HCT116 (cell line): ENCODE measurements at regions not wholly inside any gene's neighbourhood (a gene's known extent, or its start where the extent isn't known, plus 50 kb on each side); places are given as distances from the start of the nearest gene placed in this dataset.
"Not testable (repeated sequence)": the region's sequence is repeated elsewhere in the genome, so short reads cannot be mapped to it uniquely, and the experiment has no call there.

Source experiments
- ATAC-seq: fragments of 200-7000 bp; cut with Tn5 transposase; 2 replicates; pipeline ENCODE4 v1.9.1; 2020; ENCODE audit warnings: mild to moderate bottlenecking, moderate library complexity
- BruUV-seq: library from RNA; stranded (reverse); fragments of 400-500 nt; replicated peaks from 2 replicates; lab custom pipeline; 2021; lab: Mats Ljungman, UMichigan
- CTCF ChIA-PET: fragments of 300-600 bp; sonication (Branson Sonifier 250); formaldehyde crosslinking; loops from one replicate; lab custom pipeline; 2021; ENCODE audit warnings: antibody characterized with exemption; lab: Charles Lee
- POLR2A ChIA-PET: fragments of 300-600, 350-600 bp; sonication (Branson Sonifier 250); formaldehyde crosslinking; loops from one replicate; lab custom pipeline; 2021; ENCODE audit warnings: antibody characterized with exemption; lab: Charles Lee
- RAD21 ChIA-PET, 2 experiments: fragments of 300-600 bp; sonication (Branson Sonifier 250); formaldehyde crosslinking; loops; one replicate each; lab custom pipeline; 2023; ENCODE audit warnings: low total read pairs in 2 of 2; ENCODE audit not compliant: uncharacterized antibody in 2 of 2, unreplicated experiment in 2 of 2, low non-redundant PET in 1 of 2; lab: Charles Lee
- DNase-seq: peaks from one replicate; pipeline ENCODE4 v3.0.0-alpha.2; 2010; ENCODE audit warnings: low read depth, low spot score
- H2AFZ ChIP-seq: fragments of 200-600 bp; shearing (Covaris generic), sonication (generic); 2 replicates; pipeline ENCODE4 v1.6.1; 2017; ENCODE audit warnings: low read depth, mixed run types, mixed read lengths, antibody characterized with exemption, low read length; ENCODE audit not compliant: poor library complexity, severe bottlenecking
- H3K27ac ChIP-seq: 2 replicates; pipeline ENCODE4 v1.5.1; 2012; ENCODE audit warnings: low read depth, low read length
- H3K27me3 ChIP-seq: fragments of 200-600 bp; sonication (generic); 2 replicates; pipeline ENCODE4 v1.6.1; 2016; ENCODE audit warnings: mixed run types, low read length, mixed read lengths; ENCODE audit not compliant: insufficient read depth
- H3K36me3 ChIP-seq, 2 experiments: fragments of 200-500 bp in 1 of 2; fragments of 200-600 bp in 1 of 2; sonication (Bioruptor generic) in 1 of 2; sonication (generic) in 1 of 2; 2 replicates each; pipeline versions ENCODE4 v1.5.1 to v1.6.1; 2014 to 2016; ENCODE audit warnings: low read length in 2 of 2, inconsistent platforms in 1 of 2, mixed read lengths in 1 of 2, mixed run types in 1 of 2; ENCODE audit not compliant: insufficient read depth in 2 of 2, control insufficient read depth in 1 of 2
- H3K4me1 ChIP-seq, 2 experiments: fragments of 200-600 bp in 1 of 2; sonication (generic) in 1 of 2; 2 replicates each; pipeline versions ENCODE4 v1.5.1 to v1.6.1; 2012 to 2017; ENCODE audit warnings: low read length in 2 of 2, inconsistent platforms in 1 of 2, mild to moderate bottlenecking in 1 of 2, mixed read lengths in 1 of 2, mixed run types in 1 of 2, moderate library complexity in 1 of 2; ENCODE audit not compliant: insufficient read depth in 2 of 2, control insufficient read depth in 1 of 2
- H3K4me2 ChIP-seq: fragments of 200-600 bp; sonication (generic); 2 replicates; pipeline ENCODE4 v1.6.1; 2017; ENCODE audit warnings: mixed run types, low read length, mixed read lengths
- H3K4me3 ChIP-seq, 2 experiments: fragments of 200-600 bp in 1 of 2; sonication (generic) in 1 of 2; replicated peaks in 1 of 2; 2 replicates each; pipeline ENCODE4 v1.5.1; 2011 to 2016; ENCODE audit warnings: low read length in 2 of 2, control low read depth in 1 of 2, low read depth in 1 of 2, mild to moderate bottlenecking in 1 of 2, mixed read lengths in 1 of 2, mixed run types in 1 of 2
- H3K79me2 ChIP-seq: fragments of 200-600 bp; sonication (generic); 2 replicates; pipeline ENCODE4 v1.6.1; 2017; ENCODE audit warnings: mild to moderate bottlenecking, mixed run types, low read length, moderate library complexity, mixed read lengths; ENCODE audit not compliant: insufficient read depth
- H3K9ac ChIP-seq: fragments of 200-600 bp; sonication (generic); 2 replicates; pipeline ENCODE4 v1.6.1; 2016; ENCODE audit warnings: low read length, mixed read lengths
- H3K9me2 ChIP-seq: fragments of 200-600 bp; sonication (generic), shearing (Covaris generic); 2 replicates; pipeline ENCODE4 v1.6.1; 2017; ENCODE audit warnings: mixed run types, mild to moderate bottlenecking, moderate library complexity; ENCODE audit not compliant: insufficient read depth
- H3K9me3 ChIP-seq, 2 experiments: fragments of 200-500 bp in 1 of 2; fragments of 200-600 bp in 1 of 2; sonication (Bioruptor generic) in 1 of 2; sonication (generic) in 1 of 2; 2 replicates each; pipeline ENCODE4 v1.6.1; 2014 to 2017; ENCODE audit warnings: low read length in 2 of 2, mixed read lengths in 2 of 2, inconsistent platforms in 1 of 2, low read depth in 1 of 2, mild to moderate bottlenecking in 1 of 2, mixed run types in 1 of 2, moderate library complexity in 1 of 2; ENCODE audit not compliant: control insufficient read depth in 1 of 2, insufficient read depth in 1 of 2
- H4K20me1 ChIP-seq: fragments of 200-600 bp; sonication (generic), shearing (Covaris generic); 2 replicates; pipeline ENCODE4 v1.6.1; 2017; ENCODE audit warnings: mixed run types, mild to moderate bottlenecking, moderate library complexity; ENCODE audit not compliant: insufficient read depth
- EZH2phosphoT487 ChIP-seq: fragments of 200-600 bp; IDR thresholded peaks from 2 replicates; pipeline ENCODE4 v1.6.1; 2018; ENCODE audit warnings: antibody characterized with exemption, borderline replicate concordance
- FOSL1 ChIP-seq: IDR thresholded peaks from 2 replicates; pipeline ENCODE4 v1.6.1; 2012; ENCODE audit warnings: low read depth
- JUND ChIP-seq: IDR thresholded peaks from 2 replicates; pipeline ENCODE4 v1.6.1; 2012
- SP1 ChIP-seq: IDR thresholded peaks from 2 replicates; pipeline ENCODE4 v1.6.1; 2012; ENCODE audit warnings: low read depth
- SRF ChIP-seq: IDR thresholded peaks from 2 replicates; pipeline ENCODE4 v1.6.1; 2012; ENCODE audit warnings: low read depth
- intact Hi-C: fragments of 100-400 bp; cut with micrococcal nuclease; formaldehyde crosslinking; loops from 2 replicates; pipeline ENCODE4 v1.10.0; 2022

GRCh38 chr11:8772571-8773519, 90.3 kb downstream of the RPL27A start:
- no peak for DNase-seq
- ChIA-PET POLR2A (no interaction called here), CTCF (no interaction called here), RAD21 (no interaction called here)
- H3K4me2 ChIP-seq: no peak overlapping the region
- H3K79me2 ChIP-seq: no peaks in the 10 kb centered on the region
- H3K27me3 ChIP-seq: no peaks in the 10 kb centered on the region
- no peak overlapping the region for H3K9ac ChIP-seq
- ATAC-seq: no peak
- TF ChIP-seq EZH2phosphoT487 (no peak), SRF (no peak), FOSL1 (no peak)
- BruUV-seq: no TSS peak
- H3K9me3 ChIP-seq: no peaks in the 10 kb centered on the region
- no peak overlapping the region for H2AFZ ChIP-seq
- intact Hi-C loops: no loop called here
- H4K20me1 ChIP-seq: no peaks in the 10 kb centered on the region
- no peaks in the 10 kb centered on the region for H3K36me3 ChIP-seq
- no peak overlapping the region for H3K27ac ChIP-seq
- no peak overlapping the region for H3K4me3 ChIP-seq
- H3K9me2 ChIP-seq: no peaks in the 10 kb centered on the region
- peaks cover 13 to 37% of the 10 kb centered on the region in 2 experiments for H3K4me1 ChIP-seq

DNA sequence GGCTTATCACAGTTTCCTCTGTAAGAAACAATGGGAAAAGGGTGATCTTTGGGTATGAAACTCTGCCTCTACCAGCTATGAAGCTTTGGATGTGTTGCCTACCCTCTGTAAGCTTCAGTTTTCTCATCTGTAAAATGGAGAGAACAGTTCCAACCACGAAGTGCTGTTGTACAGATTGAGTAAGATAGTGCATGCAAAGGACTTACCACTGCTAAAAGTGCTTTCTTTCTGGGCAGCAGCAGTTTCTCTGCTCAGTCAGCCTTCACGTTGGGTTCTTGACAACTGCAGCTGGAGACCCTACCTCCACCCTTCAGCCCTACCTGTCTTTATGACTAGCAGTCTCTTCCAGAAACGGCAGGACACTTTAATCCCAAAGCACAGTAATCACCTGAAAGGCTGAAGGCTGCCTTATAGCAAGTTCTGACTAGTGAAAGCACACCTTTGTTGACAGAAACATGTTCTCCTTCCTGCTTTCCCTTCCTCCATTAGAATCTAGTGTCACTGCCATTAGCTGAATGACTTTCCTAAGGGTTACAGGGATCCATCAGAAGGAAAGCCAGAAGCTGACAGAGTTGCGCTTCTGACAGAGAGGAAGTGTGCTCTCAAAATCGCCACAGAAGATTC, 91.4 kb downstream of the RPL27A start:
- POLR2A ChIA-PET: no interaction called here
- no peaks in the 10 kb centered on the region for H3K9me2 ChIP-seq
- peaks cover 3 to 34% of the 10 kb centered on the region in 2 experiments; a peak in 3 of 4 replicates for H3K4me1 ChIP-seq
- no peak overlapping the region for H3K27ac ChIP-seq
- DNase-seq (no peak), ATAC-seq (no peak)
- H2AFZ ChIP-seq: no peak overlapping the region
- H3K4me2 ChIP-seq: no peak overlapping the region
- TF ChIP-seq SP1 (no peak), JUND (no peak)
- RAD21 ChIA-PET: no interaction called here
- no TSS peak for BruUV-seq
- no peak overlapping the region for H3K9ac ChIP-seq
- CTCF ChIA-PET: no interaction called here
- H3K9me3 ChIP-seq: no peaks in the 10 kb centered on the region
- no peaks in the 10 kb centered on the region for H3K27me3 ChIP-seq
- no peaks in the 10 kb centered on the region for H3K79me2 ChIP-seq
- no peaks in the 10 kb centered on the region for H3K36me3 ChIP-seq
- no peak overlapping the region for H3K4me3 ChIP-seq
- intact Hi-C loops: no loop called here
- no peaks in the 10 kb centered on the region for H4K20me1 ChIP-seq

DNA sequence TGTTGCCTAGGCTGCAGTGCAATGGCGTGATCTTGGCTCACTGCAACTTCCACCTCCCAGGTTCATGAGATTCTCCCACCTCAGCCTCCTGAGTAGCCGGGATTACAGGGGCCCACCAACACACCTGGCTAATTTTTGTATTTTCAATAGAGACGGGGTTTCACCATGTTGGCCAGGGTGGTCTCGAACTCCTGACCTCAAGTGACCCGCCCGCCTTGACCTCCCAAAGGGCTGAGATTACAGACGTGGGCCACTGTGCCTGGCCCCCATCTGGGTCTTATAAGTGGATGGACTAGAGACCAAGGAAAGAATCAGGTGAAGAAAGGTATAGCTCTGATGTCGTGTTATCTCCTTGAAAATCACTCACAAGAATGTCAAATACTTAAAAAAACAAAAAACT, 92.3 kb downstream of the RPL27A start:
- H3K79me2 ChIP-seq, H4K20me1 ChIP-seq, intact Hi-C loops, H3K27me3 ChIP-seq, H2AFZ ChIP-seq, H3K4me3 ChIP-seq, ATAC-seq, H3K9me3 ChIP-seq, DNase-seq, H3K9ac ChIP-seq, POLR2A ChIA-PET, CTCF ChIA-PET, BruUV-seq, H3K27ac ChIP-seq, H3K4me2 ChIP-seq, H3K9me2 ChIP-seq, H3K36me3 ChIP-seq, RAD21 ChIA-PET: not testable (repeated sequence)
- H3K4me1 ChIP-seq: peaks cover 3 to 35% of the 10 kb centered on the region in 2 experiments; a peak in 3 of 4 replicates
